ENCODE measurements at regions not wholly inside any gene's neighbourhood (a gene's known extent, or its start where the extent isn't known, plus 50 kb on each side); places are given as distances from the start of the nearest gene placed in this dataset.

- Histone ChIP-seq H3K36me3 (replicated peaks in 1 of 2; ENCODE audit: control extremely low read depth in 1 of 2, control insufficient read depth in 1 of 2, extremely low read depth in 1 of 2, insufficient read depth in 2 of 2, low read length in 1 of 2) (no peaks in the 10 kb centered on the region), H3K4me1 (ENCODE audit: control insufficient read depth in 2 of 2, insufficient read depth in 2 of 2, low read length in 2 of 2) (no peaks in the 10 kb centered on the region), H4K20me1 (ENCODE audit: control insufficient read depth, insufficient read depth, low read length, poor library complexity, severe bottlenecking) (no peaks in the 10 kb centered on the region), H3K9ac (ENCODE audit: low read length) (no peak overlapping the region), H3K9me3 (ENCODE audit: control extremely low read depth in 1 of 3, control insufficient read depth in 2 of 3, insufficient read depth in 1 of 3, low read length in 2 of 3) (no peaks in the 10 kb centered on the region), H3K79me2 (ENCODE audit: control insufficient read depth, insufficient read depth, low read length) (no peaks in the 10 kb centered on the region), H3K4me3 (ENCODE audit: control extremely low read depth in 1 of 5, extremely low read depth in 1 of 5, insufficient read depth in 1 of 5, low read depth in 2 of 5, low read length in 4 of 5) (no peak overlapping the region), H2AFZ (ENCODE audit: insufficient read depth, low read depth, low read length, poor library complexity, severe bottlenecking) (no peak overlapping the region), H3K4me2 (replicated peaks; ENCODE audit: low read depth, low read length, poor library complexity, severe bottlenecking) (no peak overlapping the region), H3K27me3 (replicated peaks in 1 of 4; ENCODE audit: control extremely low read depth in 1 of 4, control insufficient read depth in 3 of 4, insufficient read depth in 4 of 4, low read length in 3 of 4) (no peaks in the 10 kb centered on the region), H3K27ac (ENCODE audit: low read length in 2 of 2) (no peak overlapping the region)
- no CpG with 5 or more reads among the region's 2 CpGs for WGBS (ENCODE audit: insufficient coverage)
- TF ChIP-seq EZH2 (IDR thresholded peaks at IDR 0.05; ENCODE audit: borderline replicate concordance, insufficient read depth, low read depth, low read length, poor library complexity, severe bottlenecking) (no peak), CTCF (IDR thresholded peaks at IDR 0.05) (no peak)
- peaks cover 5% of the 10 kb centered on the region for H3K9me3 Mint-ChIP-seq (ENCODE audit: insufficient read depth)
- no peak overlapping the region for H3K4me3 Mint-ChIP-seq
- ChIA-PET POLR2A (no interaction called here), CTCF (no interaction called here)
- H3K27me3 Mint-ChIP-seq, result no peaks in the 10 kb centered on the region
- intact Hi-C loops (cut with micrococcal nuclease), result no loop called here
- H3K27ac Mint-ChIP-seq, result no peak overlapping the region
- DNase-seq (no peak), ATAC-seq (ENCODE audit: low read depth) (no peak)
- H3K4me1 Mint-ChIP-seq, result no peaks in the 10 kb centered on the region
These were observed 342.7 kb upstream of the ADAMTS16 start for GRCh38 chr5:4797445-4797844.

GRCh38 chr5:4802044-4802443, 338.1 kb upstream of the ADAMTS16 start:
- Histone ChIP-seq H4K20me1 (ENCODE audit: control insufficient read depth, insufficient read depth, low read length, poor library complexity, severe bottlenecking) (no peaks in the 10 kb centered on the region), H3K4me1 (ENCODE audit: control insufficient read depth in 2 of 2, insufficient read depth in 2 of 2, low read length in 2 of 2) (no peaks in the 10 kb centered on the region), H2AFZ (ENCODE audit: insufficient read depth, low read depth, low read length, poor library complexity, severe bottlenecking) (no peak overlapping the region), H3K27ac (ENCODE audit: low read length in 2 of 2) (no peak overlapping the region), H3K27me3 (replicated peaks in 1 of 4; ENCODE audit: control extremely low read depth in 1 of 4, control insufficient read depth in 3 of 4, insufficient read depth in 4 of 4, low read length in 3 of 4) (no peaks in the 10 kb centered on the region), H3K36me3 (replicated peaks in 1 of 2; ENCODE audit: control extremely low read depth in 1 of 2, control insufficient read depth in 1 of 2, extremely low read depth in 1 of 2, insufficient read depth in 2 of 2, low read length in 1 of 2) (no peaks in the 10 kb centered on the region), H3K79me2 (ENCODE audit: control insufficient read depth, insufficient read depth, low read length) (no peaks in the 10 kb centered on the region), H3K4me2 (replicated peaks; ENCODE audit: low read depth, low read length, poor library complexity, severe bottlenecking) (no peak overlapping the region), H3K9ac (ENCODE audit: low read length) (no peak overlapping the region), H3K9me3 (ENCODE audit: control extremely low read depth in 1 of 3, control insufficient read depth in 2 of 3, insufficient read depth in 1 of 3, low read length in 2 of 3) (peaks cover 0 to 3% (median 0%) of the 10 kb centered on the region in 3 donors), H3K4me3 (ENCODE audit: control extremely low read depth in 1 of 5, extremely low read depth in 1 of 5, insufficient read depth in 1 of 5, low read depth in 2 of 5, low read length in 4 of 5) (no peak overlapping the region)
- no peak for ATAC-seq (ENCODE audit: low read depth)
- Mint-ChIP-seq H3K4me3 (no peak overlapping the region), H3K27ac (no peak overlapping the region), H3K4me1 (no peaks in the 10 kb centered on the region), H3K27me3 (no peaks in the 10 kb centered on the region), H3K9me3 (ENCODE audit: insufficient read depth) (peaks cover 7% of the 10 kb centered on the region)
- DNase-seq, result no peak
- POLR2A ChIA-PET, result no interaction called here
- CTCF ChIA-PET, result no interaction called here
- TF ChIP-seq CTCF (IDR thresholded peaks at IDR 0.05), result no peak
- no peak for TF ChIP-seq EZH2 (IDR thresholded peaks at IDR 0.05; ENCODE audit: borderline replicate concordance, insufficient read depth, low read depth, low read length, poor library complexity, severe bottlenecking)
- intact Hi-C loops (cut with micrococcal nuclease), result no loop called here
- WGBS (ENCODE audit: insufficient coverage), result no CpG with 5 or more reads among the region's 3 CpGs
